HG02623 (cell line): ENCODE measurements at regions not wholly inside any gene's neighbourhood (a gene's known extent, or its start where the extent isn't known, plus 50 kb on each side); places are given as distances from the start of the nearest gene placed in this dataset.

Experiments used
- ATAC-seq: cut with Tn5 transposase; IDR thresholded peaks from one replicate; pipeline ENCODE4 v1.9.1; 2021; ENCODE audit warnings: moderate library complexity; ENCODE audit not compliant: unreplicated experiment

GRCh38 chr11:127130321-127130720 lies 129.8 kb upstream of the KIRREL3 start:
- no peak for ATAC-seq

DNA sequence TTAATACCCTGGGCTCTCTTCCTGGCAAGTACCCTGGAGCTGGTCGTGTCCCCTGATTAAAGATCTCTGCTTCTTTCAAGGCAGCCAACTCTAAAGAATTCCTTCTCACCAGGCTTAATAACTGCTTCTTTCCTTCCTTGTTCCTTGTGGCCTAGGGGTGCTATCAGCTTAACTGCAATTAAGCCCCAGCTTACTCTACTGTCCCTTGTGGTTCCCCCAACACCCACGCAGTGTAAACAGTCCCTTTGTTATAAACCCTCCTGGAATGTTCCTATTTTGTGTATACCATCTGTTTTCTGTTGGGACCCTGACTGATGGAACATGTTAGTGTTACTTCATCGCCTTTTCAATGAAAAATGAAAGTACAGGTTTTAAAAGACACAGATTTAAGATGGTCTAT lies 126.4 kb upstream of the KIRREL3 start:
- ATAC-seq = no peak

DNA sequence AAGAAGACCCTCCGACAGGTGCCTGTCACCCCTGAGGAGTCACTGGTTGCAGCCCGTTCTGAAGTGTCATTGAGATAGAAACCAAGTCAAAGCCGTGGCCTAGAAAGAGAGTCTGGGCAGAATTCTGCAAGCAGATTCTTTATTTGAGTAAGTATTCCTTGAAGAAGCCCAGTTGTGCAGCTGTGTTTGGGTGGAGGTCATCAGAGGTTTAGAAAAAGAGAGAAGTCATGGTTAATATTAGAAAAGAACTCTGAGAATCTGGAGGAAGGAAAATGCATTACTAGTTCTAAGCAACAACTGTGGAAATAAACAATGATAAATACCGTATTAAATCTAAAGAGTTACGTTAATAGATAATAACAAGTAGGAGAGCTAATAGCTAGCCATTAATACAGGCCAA lies 118.8 kb upstream of the KIRREL3 start:
- no peak for ATAC-seq

DNA sequence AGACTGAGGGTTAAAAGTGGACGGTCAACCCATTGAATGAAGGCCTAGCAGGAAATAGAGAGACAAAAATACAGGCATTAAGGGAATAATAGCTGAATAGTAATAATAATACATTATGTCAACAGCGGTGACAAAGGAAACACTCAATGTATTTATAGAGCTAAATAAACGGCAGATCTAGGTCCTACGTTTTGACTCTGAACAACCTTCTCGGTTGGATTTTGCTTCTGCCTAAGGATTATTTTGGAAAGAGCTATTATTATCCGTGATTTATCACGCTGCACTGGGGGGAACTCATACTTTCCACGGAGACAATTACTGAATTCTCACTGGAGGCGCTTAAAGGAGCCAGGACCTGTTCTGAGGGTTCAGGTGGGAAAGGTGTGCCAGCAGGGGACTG lies 118.2 kb upstream of the KIRREL3 start:
- ATAC-seq = no peak

DNA sequence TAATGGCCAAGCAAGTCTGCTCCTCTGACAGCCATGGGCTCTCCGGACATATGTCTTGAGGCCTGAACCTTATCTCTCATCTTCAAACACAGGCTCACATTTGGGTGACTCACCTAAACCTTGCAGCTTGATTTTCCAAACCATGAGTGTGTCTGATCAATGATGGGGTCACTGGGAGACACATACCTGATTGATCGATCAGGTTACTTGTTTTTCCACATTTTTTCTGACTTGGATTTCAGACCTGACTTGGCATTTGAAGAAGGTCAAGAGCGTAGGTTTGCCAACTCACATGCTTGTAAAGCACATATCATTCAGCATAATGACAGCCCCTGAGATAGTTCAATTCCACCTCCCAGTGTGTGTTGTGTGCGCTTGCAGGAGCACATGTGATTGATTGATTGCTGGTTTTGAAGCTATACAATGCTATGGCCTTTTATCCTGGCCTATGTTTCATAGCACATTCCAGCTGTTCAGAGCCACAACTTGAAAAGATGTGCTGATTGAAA lies 116.7 kb upstream of the KIRREL3 start:
- no peak for ATAC-seq

DNA sequence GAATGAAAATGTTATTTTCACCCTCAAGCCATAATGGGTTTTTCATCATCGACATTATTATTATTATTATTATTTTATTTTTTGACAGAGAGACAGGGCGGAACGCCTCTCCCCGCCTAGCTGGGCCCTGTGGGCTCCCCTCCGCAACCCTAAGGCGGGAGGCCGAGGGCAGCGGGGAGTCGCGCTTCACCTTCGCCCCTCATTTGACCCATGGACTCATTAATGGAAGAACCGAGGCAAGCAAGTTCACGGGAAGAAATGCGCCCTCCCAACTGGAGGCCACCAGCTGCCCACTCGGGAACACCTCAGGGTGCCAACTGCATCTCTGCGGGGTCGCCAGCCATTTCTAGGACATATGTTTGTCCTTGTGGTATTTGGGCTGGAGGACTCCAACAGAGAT lies 115.3 kb upstream of the KIRREL3 start:
- ATAC-seq = no peak

GRCh38 chr11:127114035-127114434 lies 113.5 kb upstream of the KIRREL3 start:
- no peak for ATAC-seq

DNA sequence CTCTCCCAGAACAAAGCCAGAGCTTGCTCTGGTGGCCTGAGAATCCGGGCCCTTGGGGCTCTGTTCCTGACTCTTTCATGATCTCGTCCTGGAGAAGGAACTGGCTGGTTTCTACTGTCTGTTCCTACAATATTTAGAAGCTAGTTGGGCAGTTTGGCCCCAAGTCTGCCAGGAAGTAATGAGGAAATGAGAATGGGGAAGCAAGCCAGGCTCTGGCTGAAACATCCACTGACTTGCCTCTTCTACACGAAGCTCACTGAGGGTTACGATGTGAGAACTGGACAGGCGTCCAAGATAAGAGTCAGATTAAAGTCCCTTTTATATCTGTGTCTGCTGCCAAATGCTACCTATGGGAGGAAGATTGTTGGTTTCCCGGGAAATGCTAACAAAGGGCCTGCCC lies 110.0 kb upstream of the KIRREL3 start:
- no peak for ATAC-seq

- ATAC-seq = no peak
Observed at GRCh38 chr11:127109796-127110480, 109.4 kb upstream of the KIRREL3 start.

DNA sequence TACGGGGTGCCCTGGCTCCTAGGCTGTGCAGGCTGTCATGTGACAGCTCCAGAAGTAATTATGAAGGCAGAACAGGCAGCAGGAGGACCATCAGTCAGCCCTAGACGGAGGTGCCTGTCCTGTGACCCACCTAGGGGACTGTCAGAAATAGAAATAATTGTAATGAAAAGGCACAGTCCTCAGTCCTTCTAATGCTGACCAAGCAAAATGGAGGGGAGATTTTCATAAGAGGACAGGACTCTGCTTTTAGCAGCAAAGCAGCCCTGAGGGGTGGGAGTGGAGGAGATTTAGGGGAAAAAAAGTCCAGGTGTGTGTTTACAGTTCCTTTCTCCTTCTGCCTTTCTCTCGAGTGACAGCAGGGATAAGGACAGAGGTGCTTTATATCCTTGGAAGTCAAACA lies 108.3 kb upstream of the KIRREL3 start:
- no peak for ATAC-seq

- no peak for ATAC-seq
Observed at GRCh38 chr11:127106938-127107337, 106.4 kb upstream of the KIRREL3 start.

DNA sequence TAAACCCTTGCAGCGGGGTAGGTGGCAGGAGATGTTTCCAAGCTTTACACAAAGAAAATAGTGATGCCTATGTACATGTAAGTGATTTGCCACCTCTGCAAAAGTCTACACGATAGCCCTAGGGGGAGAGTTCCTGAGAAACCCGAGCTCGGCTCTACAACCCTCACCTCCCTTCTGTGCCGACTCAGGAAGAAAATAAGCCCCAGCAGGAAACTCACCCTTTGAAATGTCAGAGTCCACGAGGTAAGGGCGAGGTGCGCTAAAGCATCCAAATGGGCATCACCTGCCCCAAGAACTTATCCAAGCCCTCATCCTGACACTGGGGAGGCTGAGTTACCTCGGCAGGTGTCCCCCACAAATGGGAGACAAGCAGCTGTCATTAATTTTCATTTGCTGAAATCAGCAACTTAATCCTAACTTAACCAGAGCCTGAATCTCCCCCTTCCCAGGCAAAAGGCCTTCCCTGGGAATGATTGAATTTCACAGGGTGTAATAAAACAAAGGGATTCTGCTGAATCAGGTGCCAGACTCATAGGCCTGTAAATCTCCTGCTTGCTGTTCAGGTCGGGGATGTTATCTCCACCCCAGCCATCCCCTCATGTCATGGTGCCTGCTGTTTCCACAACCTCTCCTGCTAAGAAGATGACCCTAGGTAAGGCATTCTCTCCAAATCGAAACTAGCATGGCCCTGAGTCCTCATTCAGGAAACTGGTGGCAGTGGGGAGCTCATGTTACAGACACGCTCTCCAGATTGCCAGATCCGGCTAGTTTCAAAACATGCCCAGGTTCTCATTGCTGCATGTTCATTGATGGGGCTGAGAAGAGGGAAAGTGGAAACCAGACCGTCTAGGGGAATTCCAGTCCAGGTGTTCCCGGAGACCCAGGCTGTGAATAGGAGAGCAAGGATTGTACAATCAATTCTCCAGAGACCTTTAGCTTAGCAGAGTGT lies 105.3 kb upstream of the KIRREL3 start:
- ATAC-seq = no peak

DNA sequence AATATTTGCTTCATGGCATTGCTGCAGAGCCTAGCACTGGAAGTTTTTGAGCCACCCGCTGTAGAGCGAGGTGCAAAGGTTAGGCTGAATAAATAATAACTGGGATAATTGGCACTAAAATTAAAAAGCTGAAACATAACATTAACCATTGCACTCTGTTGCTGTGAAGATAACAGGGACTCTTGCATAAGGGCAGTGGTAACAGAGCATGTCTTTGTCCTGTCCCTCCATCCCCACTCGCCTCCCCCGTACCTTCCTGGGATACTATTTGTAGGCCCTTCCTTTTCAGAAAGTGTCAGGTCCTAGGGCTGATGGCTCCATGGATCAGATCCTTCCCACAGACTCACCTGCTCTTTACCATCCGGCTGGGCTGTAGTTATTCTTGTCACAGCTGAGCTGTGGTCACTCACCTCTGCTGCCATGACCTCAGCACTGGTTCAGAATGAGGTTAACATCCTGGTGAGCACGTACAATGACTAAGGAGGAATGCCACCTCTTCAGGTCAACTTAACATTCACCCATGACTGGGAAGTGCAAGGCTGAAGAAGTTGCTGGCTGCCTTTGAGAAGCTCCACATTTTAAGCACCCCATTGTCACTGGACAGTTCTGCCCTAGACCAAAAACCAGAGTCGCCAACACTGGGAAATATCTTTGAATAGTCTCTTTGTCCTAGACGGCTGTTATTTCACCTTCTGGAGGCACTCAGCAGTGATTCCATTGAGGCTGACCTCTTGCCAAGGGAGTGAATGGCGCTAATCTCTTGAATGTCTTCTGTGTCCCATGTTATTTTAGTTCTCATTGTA lies 103.2 kb upstream of the KIRREL3 start:
- no peak for ATAC-seq

GRCh38 chr11:127098684-127099083 lies 98.1 kb upstream of the KIRREL3 start:
- no peak for ATAC-seq

DNA sequence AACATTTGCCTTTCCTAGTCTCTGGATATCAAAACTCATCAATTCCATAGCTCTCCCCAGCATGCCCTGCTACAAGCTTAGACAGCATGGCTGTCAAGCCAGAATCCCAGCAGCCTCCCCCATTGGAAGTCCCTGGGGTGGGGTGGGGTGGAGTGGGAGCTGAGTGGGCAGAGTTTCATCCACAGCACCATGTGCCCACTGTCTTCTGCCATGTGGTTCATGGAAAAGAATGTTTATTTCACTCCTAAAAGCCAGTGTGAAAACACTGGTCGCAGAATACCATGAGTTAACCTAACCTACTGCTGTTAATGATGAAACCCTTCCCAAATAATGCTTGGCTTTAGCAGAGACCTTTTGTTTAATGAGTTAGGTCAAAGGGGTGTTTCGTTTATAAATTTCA lies 80.2 kb upstream of the KIRREL3 start:
- no peak for ATAC-seq

DNA sequence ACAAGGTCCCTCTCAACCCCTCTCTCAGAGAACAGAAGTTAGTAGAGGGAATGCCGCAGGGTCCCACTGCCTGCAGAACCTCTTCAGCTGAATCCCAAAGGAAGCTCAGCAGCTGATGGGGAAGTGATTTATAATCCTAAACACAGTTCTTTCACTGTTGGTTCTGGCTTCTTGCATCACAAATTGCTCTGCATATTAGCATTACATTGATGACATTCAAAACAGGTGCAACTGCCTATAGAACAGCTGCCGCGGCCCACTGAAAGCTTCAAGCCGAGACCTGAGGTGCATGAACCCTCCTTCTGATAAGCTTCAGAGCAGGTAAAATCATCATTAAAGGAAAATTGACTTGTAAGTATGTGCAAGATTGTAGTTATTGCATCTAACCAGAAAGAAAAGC lies 75.2 kb upstream of the KIRREL3 start:
- no peak for ATAC-seq

DNA sequence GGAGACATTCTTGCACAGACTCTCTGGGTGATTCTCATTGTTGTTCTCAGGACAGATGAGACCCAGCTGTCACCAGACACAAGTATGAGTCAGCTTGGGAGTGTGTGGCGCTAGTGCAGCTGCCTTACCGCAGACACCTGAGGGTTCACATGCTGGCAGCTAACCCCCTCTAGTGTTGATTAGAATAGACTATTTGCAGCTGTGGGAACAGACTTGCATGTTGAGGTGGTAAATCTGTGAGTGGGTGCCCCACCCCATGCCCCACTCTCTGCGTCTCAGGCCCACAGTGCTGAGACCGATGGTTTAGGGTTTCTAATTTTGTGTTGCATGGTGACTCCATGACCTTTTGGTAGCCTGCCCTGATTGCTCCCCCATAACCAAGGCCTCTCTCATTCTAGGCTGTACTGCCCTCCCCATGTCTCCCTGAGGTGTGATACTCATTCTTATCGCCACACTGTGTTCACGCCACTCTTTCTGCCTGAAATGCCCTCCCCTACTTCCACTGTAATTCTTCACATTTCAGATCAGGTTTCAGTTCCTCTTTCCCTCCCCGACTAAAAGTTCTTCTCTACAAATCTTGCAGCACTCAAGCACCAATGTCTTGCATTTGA lies 73.7 kb upstream of the KIRREL3 start:
- ATAC-seq = peak; percentile 88

GRCh38 chr11:127073621-127074020 lies 73.1 kb upstream of the KIRREL3 start:
- ATAC-seq = no peak

- ATAC-seq = no peak
Observed at GRCh38 chr11:127071606-127072005, 71.0 kb upstream of the KIRREL3 start.

GRCh38 chr11:127070808-127071207 lies 70.2 kb upstream of the KIRREL3 start:
- ATAC-seq = no peak
